GM18507 (cell line): ENCODE measurements at regions not wholly inside any gene's neighbourhood (a gene's known extent, or its start where the extent isn't known, plus 50 kb on each side); places are given as distances from the start of the nearest gene placed in this dataset.

Source experiments
- DNase-seq: peaks from one replicate; pipeline ENCODE4 v3.0.0; 2011; ENCODE audit warnings: low read depth; ENCODE audit not compliant: insufficient read length; ENCODE audit errors: extremely low spot score
- FAIRE-seq: peaks from 2 replicates; lab custom pipeline; 2011; peaks lifted over from hg19 to GRCh38; lab: Jason Lieb, UNC

DNA sequence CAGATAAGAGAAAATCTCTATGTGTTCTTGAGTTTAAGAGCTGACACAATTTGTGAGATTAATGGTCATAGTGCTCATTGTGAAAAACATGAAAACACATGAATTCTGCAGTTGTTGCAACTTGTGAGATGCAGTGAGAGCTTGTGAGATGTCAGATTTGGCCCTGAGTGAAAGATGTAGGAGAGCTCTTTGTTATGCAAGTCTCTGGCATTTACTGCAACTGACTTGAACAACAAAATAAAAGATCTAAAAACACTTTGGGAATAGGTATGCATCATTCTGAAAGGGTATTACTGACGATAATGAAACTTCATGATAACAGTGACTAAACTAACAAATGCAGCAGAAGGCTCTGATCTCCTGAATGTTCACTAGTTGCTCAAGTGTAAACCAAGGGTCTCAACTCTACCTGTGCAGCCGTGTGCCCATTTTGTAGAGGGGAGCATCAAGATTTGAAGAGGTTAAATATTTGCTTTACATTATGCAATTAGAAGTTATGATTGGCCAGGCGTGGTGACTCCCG, 50.8 kb upstream of the SMIM36 start:
- DNase-seq (no peak), FAIRE-seq (no peak)

DNA sequence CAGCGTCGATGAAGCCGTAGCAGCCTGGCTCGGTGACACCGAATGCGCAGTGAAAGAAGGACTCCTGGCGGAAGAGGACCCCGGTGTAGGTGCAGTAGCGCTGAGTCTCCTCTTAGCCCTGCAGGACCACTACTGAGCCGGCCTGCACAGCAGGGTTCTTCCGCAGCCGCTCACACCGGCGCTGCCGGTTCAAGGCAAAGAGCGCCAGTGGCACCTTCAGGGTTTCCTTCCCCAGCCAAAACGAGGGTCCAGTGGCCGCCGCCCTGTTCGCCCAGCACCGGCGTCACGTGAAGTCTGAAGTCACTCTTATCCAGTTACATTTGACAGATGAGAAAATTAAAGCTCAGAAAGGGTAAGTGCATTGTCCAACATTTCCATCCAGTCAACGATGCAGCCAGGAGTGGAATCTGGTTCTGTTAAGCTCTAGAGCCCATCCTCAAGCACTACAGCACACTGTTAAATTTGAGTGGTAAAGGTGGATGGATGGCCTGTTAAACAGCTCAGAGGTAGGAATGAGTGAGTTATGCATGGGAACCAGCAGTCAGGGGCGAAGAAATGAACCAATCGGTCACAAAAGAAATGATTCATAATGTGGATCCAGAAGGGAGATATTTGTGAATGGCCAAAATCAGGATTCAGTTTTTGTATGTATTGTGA, 50.2 kb upstream of the SMIM36 start:
- DNase-seq (no peak), FAIRE-seq (no peak)
